Neural cell (in vitro differentiated cells): ENCODE measurements at regions not wholly inside any gene's neighbourhood (a gene's known extent, or its start where the extent isn't known, plus 50 kb on each side); places are given as distances from the start of the nearest gene placed in this dataset.

ENCODE experiments used
- H2AFZ ChIP-seq: fragments of 200-600, 300-800 bp; sonication (generic), shearing (Covaris generic); 2 replicates; pipeline ENCODE4 v1.6.0; 2014; ENCODE audit warnings: low read depth, mild to moderate bottlenecking, antibody characterized with exemption, low read length, moderate library complexity
- H3F3A ChIP-seq: fragments of 200-600 bp; shearing (Covaris generic); 2 replicates; pipeline ENCODE4 v1.6.1; 2016; ENCODE audit warnings: mild to moderate bottlenecking, moderate library complexity, mixed read lengths, antibody characterized with exemption, low read length; ENCODE audit not compliant: insufficient read depth, poor library complexity, severe bottlenecking
- H3K27ac ChIP-seq: fragments of 200-600, 300-800 bp; sonication (generic), shearing (Covaris generic); 2 replicates; pipeline ENCODE4 v1.5.1; 2014; ENCODE audit warnings: mild to moderate bottlenecking, low read length, moderate library complexity
- H3K27me3 ChIP-seq: fragments of 300-800, 200-600 bp; sonication (generic), shearing (Covaris generic); 2 replicates; pipeline ENCODE4 v1.6.0; 2014; ENCODE audit warnings: mild to moderate bottlenecking, low read depth, low read length, moderate library complexity; ENCODE audit not compliant: insufficient read depth
- H3K36me3 ChIP-seq: fragments of 300-800, 200-600 bp; sonication (generic), shearing (Covaris generic); 2 replicates; pipeline ENCODE4 v1.5.1; 2014; ENCODE audit warnings: mild to moderate bottlenecking, antibody characterized with exemption, low read length, moderate library complexity; ENCODE audit not compliant: insufficient read depth
- H3K4me2 ChIP-seq: fragments of 300-800, 200-600 bp; sonication (generic), shearing (Covaris generic); 2 replicates; pipeline ENCODE4 v1.6.0; 2014; ENCODE audit warnings: mild to moderate bottlenecking, low read length
- H3K4me3 ChIP-seq: fragments of 300-800, 200-600 bp; sonication (generic), shearing (Covaris generic); 2 replicates; pipeline ENCODE4 v1.5.1; 2014; ENCODE audit warnings: mild to moderate bottlenecking, low read length, moderate library complexity
- H3K79me2 ChIP-seq: fragments of 200-600 bp; shearing (Covaris generic); replicated peaks from 2 replicates; pipeline ENCODE4 v1.6.0; 2014; ENCODE audit warnings: mild to moderate bottlenecking, low read length, moderate library complexity; ENCODE audit not compliant: insufficient read depth
- H3K9ac ChIP-seq: fragments of 300-800, 200-600 bp; sonication (generic), shearing (Covaris generic); 2 replicates; pipeline ENCODE4 v1.6.1; 2016; ENCODE audit warnings: mild to moderate bottlenecking, low read length, mixed read lengths
- H3K9me2 ChIP-seq: fragments of 200-600 bp; shearing (Covaris generic); 2 replicates; pipeline ENCODE4 v1.6.1; 2016; ENCODE audit warnings: mild to moderate bottlenecking, low read length, mixed read lengths; ENCODE audit not compliant: insufficient read depth
- H3K9me3 ChIP-seq: fragments of 200-600, 300-800 bp; sonication (generic), shearing (Covaris generic); 2 replicates; pipeline ENCODE4 v1.6.1; 2016; ENCODE audit warnings: mild to moderate bottlenecking, mixed run types, low read length, moderate library complexity, mixed read lengths
- H4K20me1 ChIP-seq: fragments of 200-600 bp; shearing (Covaris generic); 2 replicates; pipeline ENCODE4 v1.6.1; 2016; ENCODE audit warnings: mild to moderate bottlenecking, mixed run types; ENCODE audit not compliant: insufficient read depth
- EP300 ChIP-seq: fragments of 450-650 bp; conservative IDR thresholded peaks from 2 replicates; pipeline ENCODE4 v1.6.1; 2014; ENCODE audit warnings: antibody characterized with exemption, mild to moderate bottlenecking, moderate library complexity; ENCODE audit not compliant: poor library complexity, severe bottlenecking
- EZH2 ChIP-seq: fragments of 200-600, 300-800 bp; shearing (Covaris generic), sonication (generic); IDR thresholded peaks from 2 replicates; pipeline ENCODE4 v1.6.1; 2014; ENCODE audit warnings: antibody characterized with exemption, low read length, borderline replicate concordance, mild to moderate bottlenecking; ENCODE audit not compliant: insufficient read depth, poor library complexity, severe bottlenecking
- MXI1 ChIP-seq: fragments of 450-650 bp; conservative IDR thresholded peaks from 2 replicates; pipeline ENCODE4 v1.6.1; 2014; ENCODE audit warnings: antibody characterized with exemption, mild to moderate bottlenecking; ENCODE audit not compliant: poor library complexity, severe bottlenecking
- POLR2AphosphoS5 ChIP-seq: IDR thresholded peaks from 2 replicates; pipeline ENCODE4 v1.6.1; 2012
- RAD21 ChIP-seq: fragments of 450-650 bp; conservative IDR thresholded peaks from 2 replicates; pipeline ENCODE4 v1.6.1; 2014; ENCODE audit warnings: antibody characterized with exemption, mild to moderate bottlenecking, moderate library complexity
- SMC3 ChIP-seq: fragments of 450-650 bp; conservative IDR thresholded peaks from 2 replicates; pipeline ENCODE4 v1.6.1; 2014; ENCODE audit warnings: antibody characterized with exemption, mild to moderate bottlenecking, moderate library complexity; ENCODE audit not compliant: poor library complexity
- TAF1 ChIP-seq: IDR thresholded peaks from 2 replicates; pipeline ENCODE4 v1.6.1; 2012; ENCODE audit warnings: low read depth
- TF ChIP-seq, protein P1 (sequence below): IDR thresholded peaks from 2 replicates; pipeline ENCODE4 v1.6.1; 2012; ENCODE audit warnings: borderline replicate concordance
- TF ChIP-seq, protein P2 (sequence below): fragments of 450-650 bp; IDR thresholded peaks from 2 replicates; pipeline ENCODE4 v1.5.1; 2014; ENCODE audit warnings: antibody characterized with exemption, mild to moderate bottlenecking, moderate library complexity; ENCODE audit not compliant: poor library complexity, severe bottlenecking

DNA sequence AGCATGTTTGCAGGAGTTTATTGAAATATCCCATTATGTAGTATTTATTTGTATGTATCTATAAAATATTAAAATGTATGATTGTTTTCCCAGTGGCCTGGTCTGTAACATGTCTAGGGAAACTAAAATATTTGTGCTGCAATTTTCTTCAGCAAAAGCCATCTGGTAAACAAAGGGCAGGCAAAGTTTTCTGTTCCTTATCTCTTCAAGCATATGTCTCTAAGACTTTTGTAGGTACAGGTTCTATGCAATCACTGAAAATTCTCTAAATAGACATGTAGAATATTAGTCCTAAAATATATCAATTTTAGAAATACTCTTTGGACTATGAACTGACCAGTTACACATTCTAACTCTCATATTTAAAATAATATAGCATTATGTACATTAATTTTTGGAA lies 585.8 kb upstream of the RGS18 start:
- H3K9ac ChIP-seq: no peak overlapping the region
- H4K20me1 ChIP-seq: no peaks in the 10 kb centered on the region
- H3K36me3 ChIP-seq: no peaks in the 10 kb centered on the region
- H3K9me3 ChIP-seq: no peaks in the 10 kb centered on the region
- H3K27me3 ChIP-seq: no peaks in the 10 kb centered on the region
- H3K27ac ChIP-seq: no peak overlapping the region
- no peak overlapping the region for H3K4me3 ChIP-seq
- no peaks in the 10 kb centered on the region for H3K79me2 ChIP-seq
- H2AFZ ChIP-seq: no peak overlapping the region
- TF ChIP-seq, protein P1, sequence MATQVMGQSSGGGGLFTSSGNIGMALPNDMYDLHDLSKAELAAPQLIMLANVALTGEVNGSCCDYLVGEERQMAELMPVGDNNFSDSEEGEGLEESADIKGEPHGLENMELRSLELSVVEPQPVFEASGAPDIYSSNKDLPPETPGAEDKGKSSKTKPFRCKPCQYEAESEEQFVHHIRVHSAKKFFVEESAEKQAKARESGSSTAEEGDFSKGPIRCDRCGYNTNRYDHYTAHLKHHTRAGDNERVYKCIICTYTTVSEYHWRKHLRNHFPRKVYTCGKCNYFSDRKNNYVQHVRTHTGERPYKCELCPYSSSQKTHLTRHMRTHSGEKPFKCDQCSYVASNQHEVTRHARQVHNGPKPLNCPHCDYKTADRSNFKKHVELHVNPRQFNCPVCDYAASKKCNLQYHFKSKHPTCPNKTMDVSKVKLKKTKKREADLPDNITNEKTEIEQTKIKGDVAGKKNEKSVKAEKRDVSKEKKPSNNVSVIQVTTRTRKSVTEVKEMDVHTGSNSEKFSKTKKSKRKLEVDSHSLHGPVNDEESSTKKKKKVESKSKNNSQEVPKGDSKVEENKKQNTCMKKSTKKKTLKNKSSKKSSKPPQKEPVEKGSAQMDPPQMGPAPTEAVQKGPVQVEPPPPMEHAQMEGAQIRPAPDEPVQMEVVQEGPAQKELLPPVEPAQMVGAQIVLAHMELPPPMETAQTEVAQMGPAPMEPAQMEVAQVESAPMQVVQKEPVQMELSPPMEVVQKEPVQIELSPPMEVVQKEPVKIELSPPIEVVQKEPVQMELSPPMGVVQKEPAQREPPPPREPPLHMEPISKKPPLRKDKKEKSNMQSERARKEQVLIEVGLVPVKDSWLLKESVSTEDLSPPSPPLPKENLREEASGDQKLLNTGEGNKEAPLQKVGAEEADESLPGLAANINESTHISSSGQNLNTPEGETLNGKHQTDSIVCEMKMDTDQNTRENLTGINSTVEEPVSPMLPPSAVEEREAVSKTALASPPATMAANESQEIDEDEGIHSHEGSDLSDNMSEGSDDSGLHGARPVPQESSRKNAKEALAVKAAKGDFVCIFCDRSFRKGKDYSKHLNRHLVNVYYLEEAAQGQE: no peak
- no peak for TF ChIP-seq EP300
- TF ChIP-seq SMC3: no peak
- TF ChIP-seq RAD21: no peak
- TF ChIP-seq POLR2AphosphoS5: no peak
- no peak for TF ChIP-seq MXI1
- H3K4me2 ChIP-seq: no peak overlapping the region
- H3K9me2 ChIP-seq: no peaks in the 10 kb centered on the region
- no peaks in the 10 kb centered on the region for H3F3A ChIP-seq

GRCh38 chr1:191575180-191575579 lies 583.1 kb upstream of the RGS18 start:
- no peak overlapping the region for H3K9ac ChIP-seq
- no peak overlapping the region for H3K27ac ChIP-seq
- H2AFZ ChIP-seq: no peak overlapping the region
- no peak overlapping the region for H3K4me2 ChIP-seq
- no peak overlapping the region for H3K4me3 ChIP-seq
- no peaks in the 10 kb centered on the region for H3K36me3 ChIP-seq
- H3K9me2 ChIP-seq: no peaks in the 10 kb centered on the region
- no peak for TF ChIP-seq SMC3
- TF ChIP-seq EZH2: no peak
- no peak for TF ChIP-seq POLR2AphosphoS5
- TF ChIP-seq MXI1: no peak
- TF ChIP-seq, protein P2, sequence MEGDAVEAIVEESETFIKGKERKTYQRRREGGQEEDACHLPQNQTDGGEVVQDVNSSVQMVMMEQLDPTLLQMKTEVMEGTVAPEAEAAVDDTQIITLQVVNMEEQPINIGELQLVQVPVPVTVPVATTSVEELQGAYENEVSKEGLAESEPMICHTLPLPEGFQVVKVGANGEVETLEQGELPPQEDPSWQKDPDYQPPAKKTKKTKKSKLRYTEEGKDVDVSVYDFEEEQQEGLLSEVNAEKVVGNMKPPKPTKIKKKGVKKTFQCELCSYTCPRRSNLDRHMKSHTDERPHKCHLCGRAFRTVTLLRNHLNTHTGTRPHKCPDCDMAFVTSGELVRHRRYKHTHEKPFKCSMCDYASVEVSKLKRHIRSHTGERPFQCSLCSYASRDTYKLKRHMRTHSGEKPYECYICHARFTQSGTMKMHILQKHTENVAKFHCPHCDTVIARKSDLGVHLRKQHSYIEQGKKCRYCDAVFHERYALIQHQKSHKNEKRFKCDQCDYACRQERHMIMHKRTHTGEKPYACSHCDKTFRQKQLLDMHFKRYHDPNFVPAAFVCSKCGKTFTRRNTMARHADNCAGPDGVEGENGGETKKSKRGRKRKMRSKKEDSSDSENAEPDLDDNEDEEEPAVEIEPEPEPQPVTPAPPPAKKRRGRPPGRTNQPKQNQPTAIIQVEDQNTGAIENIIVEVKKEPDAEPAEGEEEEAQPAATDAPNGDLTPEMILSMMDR: no peak
- no peak for TF ChIP-seq TAF1
- no peak for TF ChIP-seq RAD21
- TF ChIP-seq, protein P1: no peak
- no peak for TF ChIP-seq EP300
- H3F3A ChIP-seq: no peaks in the 10 kb centered on the region
- H4K20me1 ChIP-seq: no peaks in the 10 kb centered on the region
- no peaks in the 10 kb centered on the region for H3K79me2 ChIP-seq
- H3K27me3 ChIP-seq: no peaks in the 10 kb centered on the region
- no peaks in the 10 kb centered on the region for H3K9me3 ChIP-seq
